ENCODE measurements at regions not wholly inside any gene's neighbourhood (a gene's known extent, or its start where the extent isn't known, plus 50 kb on each side); places are given as distances from the start of the nearest gene placed in this dataset.

- whole genome bisulfite sequencing, 2 experiments (ENCODE audit: insufficient coverage in 2 of 2), result 78 to 83% methylated on average over 3 of the region's 6 CpGs
- Histone ChIP-seq H3K36me3 (ENCODE audit: control insufficient read depth, insufficient read depth, low read length) (no peaks in the 10 kb centered on the region), H3K9me3 (ENCODE audit: control insufficient read depth, low read length) (no peaks in the 10 kb centered on the region), H3K4me3 (ENCODE audit: extremely low read depth, insufficient read depth, low read length, poor library complexity, severe bottlenecking) (no peak overlapping the region), H3K4me1 (ENCODE audit: control insufficient read depth, insufficient read depth, low read length, poor library complexity, severe bottlenecking) (no peaks in the 10 kb centered on the region), H3K27ac (ENCODE audit: low read depth, low read length, severe bottlenecking) (no peak overlapping the region)
These were observed 312.4 kb upstream of the MC4R start for GRCh38 chr18:60684843-60685513.

DNA sequence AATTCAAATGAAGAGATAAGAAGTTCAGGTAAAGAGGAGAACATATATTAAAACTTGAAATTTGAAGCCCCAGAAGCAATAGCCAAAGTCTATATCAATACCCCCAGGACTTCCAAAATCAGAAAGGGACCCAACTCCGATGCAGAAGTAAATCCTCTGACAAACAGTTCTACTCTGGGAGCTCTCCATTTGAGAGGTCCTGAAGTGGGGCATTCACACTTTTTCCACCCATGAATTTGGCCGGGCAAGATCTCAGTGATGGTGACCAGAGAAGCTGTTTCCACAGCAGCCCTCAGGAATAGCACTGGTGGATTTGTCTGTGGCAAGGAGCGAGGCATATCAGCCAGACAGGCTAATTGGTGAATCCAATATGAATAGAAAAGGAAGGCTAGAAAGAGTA lies 313.6 kb upstream of the MC4R start:
- Histone ChIP-seq H3K4me3 (ENCODE audit: extremely low read depth, insufficient read depth, low read length, poor library complexity, severe bottlenecking) (no peak overlapping the region), H3K4me1 (ENCODE audit: control insufficient read depth, insufficient read depth, low read length, poor library complexity, severe bottlenecking) (no peaks in the 10 kb centered on the region), H3K27ac (ENCODE audit: low read depth, low read length, severe bottlenecking) (no peak overlapping the region), H3K9me3 (ENCODE audit: control insufficient read depth, low read length) (no peaks in the 10 kb centered on the region), H3K36me3 (ENCODE audit: control insufficient read depth, insufficient read depth, low read length) (no peaks in the 10 kb centered on the region)
- WGBS, 2 experiments (ENCODE audit: insufficient coverage in 2 of 2), result 82 to 95% methylated on average over 2 to 3 of the region's 3 CpGs

DNA sequence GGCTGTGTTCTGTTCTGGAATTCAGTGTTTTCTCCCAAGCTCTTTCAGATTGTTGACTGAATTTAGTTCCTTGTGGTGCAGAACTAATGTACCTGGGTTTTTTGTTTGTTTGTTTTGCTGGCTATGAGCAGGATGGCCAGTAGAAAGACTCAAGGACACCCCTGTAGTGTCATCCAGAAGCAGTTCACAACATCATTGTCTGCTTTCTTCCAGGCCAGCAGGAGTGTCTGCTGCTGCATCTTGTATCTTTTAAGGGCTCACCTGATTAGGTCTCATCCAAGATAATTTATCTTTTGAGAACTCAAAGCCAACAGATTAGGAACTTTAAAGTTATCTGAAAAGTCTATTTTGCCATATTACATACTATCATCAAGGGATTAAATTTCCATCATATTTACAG lies 318.5 kb upstream of the MC4R start:
- Histone ChIP-seq H3K36me3 (ENCODE audit: control insufficient read depth, insufficient read depth, low read length) (no peaks in the 10 kb centered on the region), H3K4me3 (ENCODE audit: extremely low read depth, insufficient read depth, low read length, poor library complexity, severe bottlenecking) (no peak overlapping the region), H3K4me1 (ENCODE audit: control insufficient read depth, insufficient read depth, low read length, poor library complexity, severe bottlenecking) (no peaks in the 10 kb centered on the region), H3K9me3 (ENCODE audit: control insufficient read depth, low read length) (no peaks in the 10 kb centered on the region), H3K27ac (ENCODE audit: low read depth, low read length, severe bottlenecking) (no peak overlapping the region)

GRCh38 chr18:60693426-60693825 lies 320.9 kb upstream of the MC4R start:
- no peaks in the 10 kb centered on the region for H3K9me3 ChIP-seq (ENCODE audit: control insufficient read depth, low read length)
- no peaks in the 10 kb centered on the region for H3K4me1 ChIP-seq (ENCODE audit: control insufficient read depth, insufficient read depth, low read length, poor library complexity, severe bottlenecking)
- WGBS, 2 experiments (ENCODE audit: insufficient coverage in 2 of 2), result 88 to 97% methylated on average over 3 to 4 of the region's 5 CpGs
- H3K27ac ChIP-seq (ENCODE audit: low read depth, low read length, severe bottlenecking), result no peak overlapping the region
- no peaks in the 10 kb centered on the region for H3K36me3 ChIP-seq (ENCODE audit: control insufficient read depth, insufficient read depth, low read length)
- no peak overlapping the region for H3K4me3 ChIP-seq (ENCODE audit: extremely low read depth, insufficient read depth, low read length, poor library complexity, severe bottlenecking)

- H3K9me3 ChIP-seq (ENCODE audit: control insufficient read depth, low read length), result no peaks in the 10 kb centered on the region
- 86 to 92% methylated on average over 2 of the region's 3 CpGs for WGBS, 2 experiments (ENCODE audit: insufficient coverage in 2 of 2)
- H3K4me3 ChIP-seq (ENCODE audit: extremely low read depth, insufficient read depth, low read length, poor library complexity, severe bottlenecking), result no peak overlapping the region
- H3K27ac ChIP-seq (ENCODE audit: low read depth, low read length, severe bottlenecking), result no peak overlapping the region
- no peaks in the 10 kb centered on the region for H3K36me3 ChIP-seq (ENCODE audit: control insufficient read depth, insufficient read depth, low read length)
- no peaks in the 10 kb centered on the region for H3K4me1 ChIP-seq (ENCODE audit: control insufficient read depth, insufficient read depth, low read length, poor library complexity, severe bottlenecking)
These were observed 326.3 kb upstream of the MC4R start for GRCh38 chr18:60698901-60699300.

DNA sequence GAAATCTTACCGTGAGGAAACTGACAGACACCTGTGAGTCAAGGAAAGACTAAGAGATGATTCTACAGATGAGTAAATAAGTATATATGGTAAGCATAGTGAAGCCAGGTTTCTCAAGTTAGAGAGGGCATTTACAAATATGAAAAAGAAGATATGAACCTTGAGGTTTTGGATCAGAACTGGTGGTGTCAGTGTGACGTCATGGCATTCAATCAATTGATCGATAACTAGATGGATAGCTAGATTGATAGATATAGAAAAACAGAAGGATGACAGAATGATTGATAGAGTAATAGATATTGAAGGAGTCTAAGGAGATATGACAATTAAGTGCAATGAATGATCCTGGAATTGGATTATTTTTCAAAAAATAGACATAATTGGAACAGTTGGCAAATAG lies 350.2 kb upstream of the MC4R start:
- WGBS, 2 experiments (ENCODE audit: insufficient coverage in 2 of 2), result 87 to 92% methylated on average over 3 of the region's 3 CpGs
- no peaks in the 10 kb centered on the region for H3K4me1 ChIP-seq (ENCODE audit: control insufficient read depth, insufficient read depth, low read length, poor library complexity, severe bottlenecking)

GRCh38 chr18:60732143-60732542 lies 359.6 kb upstream of the MC4R start:
- Histone ChIP-seq H3K9me3 (ENCODE audit: control insufficient read depth, low read length) (no peaks in the 10 kb centered on the region), H3K36me3 (ENCODE audit: control insufficient read depth, insufficient read depth, low read length) (no peaks in the 10 kb centered on the region), H3K4me3 (ENCODE audit: extremely low read depth, insufficient read depth, low read length, poor library complexity, severe bottlenecking) (no peak overlapping the region), H3K27ac (ENCODE audit: low read depth, low read length, severe bottlenecking) (no peak overlapping the region), H3K4me1 (ENCODE audit: control insufficient read depth, insufficient read depth, low read length, poor library complexity, severe bottlenecking) (no peaks in the 10 kb centered on the region)
- 92 to 100% methylated on average over 1 of the region's 1 CpG for WGBS, 2 experiments (ENCODE audit: insufficient coverage in 2 of 2)

More for the DNA sequence above, 350.2 kb upstream of the MC4R start:
- H3K9me3 ChIP-seq (ENCODE audit: control insufficient read depth, low read length), result no peaks in the 10 kb centered on the region
- no peaks in the 10 kb centered on the region for H3K36me3 ChIP-seq (ENCODE audit: control insufficient read depth, insufficient read depth, low read length)
- H3K27ac ChIP-seq (ENCODE audit: low read depth, low read length, severe bottlenecking), result no peak overlapping the region
- no peak overlapping the region for H3K4me3 ChIP-seq (ENCODE audit: extremely low read depth, insufficient read depth, low read length, poor library complexity, severe bottlenecking)

GRCh38 chr18:60739212-60739611 lies 366.6 kb upstream of the MC4R start:
- H3K4me1 ChIP-seq (ENCODE audit: control insufficient read depth, insufficient read depth, low read length, poor library complexity, severe bottlenecking), result no peaks in the 10 kb centered on the region
- H3K4me3 ChIP-seq (ENCODE audit: extremely low read depth, insufficient read depth, low read length, poor library complexity, severe bottlenecking), result no peak overlapping the region
- WGBS, 2 experiments (ENCODE audit: insufficient coverage in 2 of 2), result 81 to 89% methylated on average over 4 to 6 of the region's 7 CpGs
- no peaks in the 10 kb centered on the region for H3K36me3 ChIP-seq (ENCODE audit: control insufficient read depth, insufficient read depth, low read length)
- no peaks in the 10 kb centered on the region for H3K9me3 ChIP-seq (ENCODE audit: control insufficient read depth, low read length)
- H3K27ac ChIP-seq (ENCODE audit: low read depth, low read length, severe bottlenecking), result no peak overlapping the region

- Histone ChIP-seq H3K4me1 (ENCODE audit: control insufficient read depth, insufficient read depth, low read length, poor library complexity, severe bottlenecking) (no peaks in the 10 kb centered on the region), H3K36me3 (ENCODE audit: control insufficient read depth, insufficient read depth, low read length) (no peaks in the 10 kb centered on the region), H3K27ac (ENCODE audit: low read depth, low read length, severe bottlenecking) (no peak overlapping the region), H3K4me3 (ENCODE audit: extremely low read depth, insufficient read depth, low read length, poor library complexity, severe bottlenecking) (no peak overlapping the region), H3K9me3 (ENCODE audit: control insufficient read depth, low read length) (no peaks in the 10 kb centered on the region)
- 87 to 97% methylated on average over 3 of the region's 8 CpGs for WGBS, 2 experiments (ENCODE audit: insufficient coverage in 2 of 2)
These were observed 367.7 kb upstream of the MC4R start for GRCh38 chr18:60740313-60740712.

- Histone ChIP-seq H3K27ac (ENCODE audit: low read depth, low read length, severe bottlenecking) (no peak overlapping the region), H3K9me3 (ENCODE audit: control insufficient read depth, low read length) (no peaks in the 10 kb centered on the region), H3K36me3 (ENCODE audit: control insufficient read depth, insufficient read depth, low read length) (no peaks in the 10 kb centered on the region), H3K4me1 (ENCODE audit: control insufficient read depth, insufficient read depth, low read length, poor library complexity, severe bottlenecking) (no peaks in the 10 kb centered on the region), H3K4me3 (ENCODE audit: extremely low read depth, insufficient read depth, low read length, poor library complexity, severe bottlenecking) (no peak overlapping the region)
These were observed 373.9 kb upstream of the MC4R start for GRCh38 chr18:60746491-60746890.

- Histone ChIP-seq H3K36me3 (ENCODE audit: control insufficient read depth, insufficient read depth, low read length) (no peaks in the 10 kb centered on the region), H3K4me1 (ENCODE audit: control insufficient read depth, insufficient read depth, low read length, poor library complexity, severe bottlenecking) (no peaks in the 10 kb centered on the region), H3K9me3 (ENCODE audit: control insufficient read depth, low read length) (no peaks in the 10 kb centered on the region), H3K27ac (ENCODE audit: low read depth, low read length, severe bottlenecking) (no peak overlapping the region), H3K4me3 (ENCODE audit: extremely low read depth, insufficient read depth, low read length, poor library complexity, severe bottlenecking) (no peak overlapping the region)
These were observed 374.3 kb upstream of the MC4R start for GRCh38 chr18:60746919-60747318.
